Effector CD4-positive, alpha-beta T cell (primary cell): ENCODE measurements at regions not wholly inside any gene's neighbourhood (a gene's known extent, or its start where the extent isn't known, plus 50 kb on each side); places are given as distances from the start of the nearest gene placed in this dataset.
A peak's percentile ranks its signal among the peaks of the same experiment; 100 is the strongest.

ENCODE experiments used
- DNase-seq: peaks from one replicate; pipeline ENCODE4 v3.0.0-alpha.2; 2020

DNA sequence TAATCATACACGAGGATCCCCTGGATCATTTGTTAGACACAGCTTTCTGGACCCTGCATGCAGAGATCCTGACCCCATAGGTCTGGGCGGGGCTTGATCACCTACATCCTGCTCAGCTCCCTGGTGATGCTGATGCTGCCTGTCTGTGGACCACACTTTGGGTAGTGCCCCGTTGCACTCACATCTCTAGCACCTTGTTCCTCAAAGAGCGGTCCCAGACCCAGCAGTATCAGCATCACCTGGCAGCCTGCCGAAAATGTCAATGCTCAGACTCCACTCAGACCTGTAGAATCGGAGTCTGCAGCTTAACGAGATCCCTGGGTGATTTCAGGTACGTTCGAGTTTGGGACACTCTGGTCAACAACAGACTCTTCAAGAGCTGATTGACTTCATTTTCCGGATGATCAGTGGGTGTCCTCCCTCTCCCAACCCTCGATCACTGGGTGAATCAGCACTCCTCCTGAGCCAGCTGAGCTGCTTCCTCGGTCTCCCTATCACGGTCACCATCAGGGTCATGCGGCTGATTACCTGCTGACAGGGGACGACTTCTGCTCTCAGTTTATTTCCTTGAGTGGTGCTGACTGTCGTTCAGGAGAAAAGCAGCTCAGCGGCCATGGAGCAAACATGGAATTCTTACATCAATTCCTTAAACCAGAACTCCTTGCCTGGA, 150.6 kb upstream of the RAB12 start:
- DNase-seq: no peak

DNA sequence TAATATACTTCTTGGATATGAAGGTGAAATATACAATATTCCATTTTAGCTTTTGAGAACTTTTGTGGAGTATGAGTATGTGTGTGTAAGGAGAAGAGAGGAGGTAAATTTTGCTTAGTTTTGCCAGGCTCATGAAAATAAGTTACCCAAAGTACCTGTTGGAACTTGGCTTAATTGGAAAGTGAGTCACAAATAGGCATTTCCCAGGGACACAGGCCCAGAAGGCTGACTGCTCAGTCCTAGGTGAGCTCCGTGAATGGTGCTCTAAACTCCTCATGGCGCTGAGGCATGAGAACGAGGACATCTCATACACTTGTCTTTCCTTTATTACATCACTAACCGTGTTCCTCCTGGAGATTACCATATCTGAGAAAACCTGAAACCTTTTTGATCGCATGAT, 148.5 kb upstream of the RAB12 start:
- DNase-seq: no peak

DNA sequence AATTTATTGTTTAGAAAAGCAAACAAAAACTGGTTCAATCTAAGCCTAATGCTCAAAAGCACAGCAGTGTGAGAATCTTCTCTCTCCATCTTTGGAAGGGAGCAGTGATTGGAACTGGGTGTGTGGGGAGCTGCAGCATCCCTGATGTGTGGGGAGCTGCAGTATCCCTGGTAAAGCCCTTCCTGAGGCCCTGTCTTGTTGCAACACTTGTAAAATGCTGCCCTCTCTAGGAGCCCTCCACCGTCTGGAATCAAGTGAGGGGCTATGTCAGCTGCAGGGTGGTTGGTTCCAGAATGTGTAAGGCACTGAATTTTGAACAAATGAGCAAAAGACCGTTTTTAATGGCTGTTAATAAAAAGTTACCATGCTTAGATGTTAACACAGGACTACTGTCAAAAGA, 147.7 kb upstream of the RAB12 start:
- no peak for DNase-seq

DNA sequence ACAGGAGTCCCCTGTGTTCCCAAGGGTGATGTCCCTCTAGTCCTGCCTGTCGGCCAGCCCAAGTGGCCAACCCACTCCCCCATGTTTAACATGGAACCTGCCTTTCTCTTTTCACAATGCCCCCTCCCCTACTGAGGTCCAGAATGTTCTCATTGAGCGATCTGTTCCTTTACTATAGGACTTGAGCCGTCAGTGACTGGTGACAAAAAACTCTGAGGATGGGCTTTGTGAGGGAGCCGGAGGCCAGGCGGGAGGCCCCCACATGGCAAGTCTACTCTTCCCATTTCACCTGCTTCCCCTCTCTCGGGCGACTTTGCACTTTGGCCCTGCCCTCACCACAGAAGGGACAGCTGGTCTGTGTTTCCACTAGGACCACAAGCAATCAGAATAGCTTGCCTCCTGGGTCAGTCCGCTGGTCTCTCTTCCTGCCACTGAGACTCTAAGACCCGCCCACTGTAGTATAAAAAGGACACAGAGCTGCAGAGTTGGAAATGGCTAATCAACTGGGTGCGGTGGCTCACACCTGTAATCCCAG, 146.5 kb upstream of the RAB12 start:
- no peak for DNase-seq

DNA sequence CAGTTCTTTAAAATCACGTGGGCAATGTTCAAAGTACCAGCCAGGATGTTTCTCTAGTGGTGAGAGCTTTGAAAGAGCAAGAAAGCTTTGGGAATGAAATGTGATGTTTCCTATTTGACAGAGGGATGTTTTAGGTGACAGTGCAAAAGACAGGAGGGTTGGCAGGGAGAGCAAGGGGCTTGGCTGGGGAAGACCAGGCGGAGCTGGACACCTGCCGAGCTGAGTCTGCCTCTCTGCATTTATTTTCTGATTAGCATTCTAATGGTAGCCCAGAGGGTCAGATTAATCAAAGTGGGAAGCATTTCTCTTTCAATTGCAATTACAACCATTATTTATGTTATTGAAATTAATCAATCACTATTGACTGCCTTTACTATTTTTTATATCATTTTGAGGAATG, 145.4 kb upstream of the RAB12 start:
- no peak for DNase-seq

DNA sequence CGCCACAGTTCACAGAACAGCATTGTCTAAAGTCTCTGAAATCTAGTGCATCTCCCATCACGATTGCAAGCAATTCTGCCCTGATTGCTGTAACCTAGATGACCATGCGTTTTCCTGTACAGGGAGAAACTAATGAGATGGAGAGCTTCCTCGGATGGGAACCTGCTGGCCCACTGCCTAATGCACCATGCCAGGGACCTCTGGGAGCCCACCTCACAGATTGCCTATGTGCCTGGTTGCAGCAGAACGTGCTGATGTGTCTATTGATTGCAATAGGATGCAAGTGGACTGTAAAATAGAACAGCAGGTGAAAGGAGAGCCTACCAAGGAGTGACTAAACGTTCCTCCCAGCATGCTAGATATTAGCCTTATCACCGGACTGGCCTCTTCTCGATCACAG, 141.0 kb upstream of the RAB12 start:
- DNase-seq: no peak

DNA sequence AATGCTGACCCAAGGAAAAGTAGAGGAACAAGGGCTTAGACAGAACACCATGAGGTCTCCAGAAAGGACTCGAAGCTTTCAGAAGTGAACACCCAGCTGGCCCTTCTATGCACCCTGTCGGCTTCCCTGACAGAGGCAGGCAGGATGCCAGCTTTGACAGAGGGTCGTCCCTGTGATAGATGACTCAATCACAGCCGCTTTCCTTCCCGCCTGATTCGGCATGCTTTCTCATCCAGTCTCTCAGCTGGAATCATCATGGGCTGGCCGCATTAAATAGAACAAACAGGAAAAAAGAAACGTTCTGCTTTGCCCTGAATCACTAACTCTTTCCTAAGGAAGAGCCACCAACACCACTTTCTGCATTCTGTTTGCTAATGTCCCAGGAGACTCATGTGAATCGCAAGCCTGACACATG, 140.3 kb upstream of the RAB12 start:
- DNase-seq: no peak

DNA sequence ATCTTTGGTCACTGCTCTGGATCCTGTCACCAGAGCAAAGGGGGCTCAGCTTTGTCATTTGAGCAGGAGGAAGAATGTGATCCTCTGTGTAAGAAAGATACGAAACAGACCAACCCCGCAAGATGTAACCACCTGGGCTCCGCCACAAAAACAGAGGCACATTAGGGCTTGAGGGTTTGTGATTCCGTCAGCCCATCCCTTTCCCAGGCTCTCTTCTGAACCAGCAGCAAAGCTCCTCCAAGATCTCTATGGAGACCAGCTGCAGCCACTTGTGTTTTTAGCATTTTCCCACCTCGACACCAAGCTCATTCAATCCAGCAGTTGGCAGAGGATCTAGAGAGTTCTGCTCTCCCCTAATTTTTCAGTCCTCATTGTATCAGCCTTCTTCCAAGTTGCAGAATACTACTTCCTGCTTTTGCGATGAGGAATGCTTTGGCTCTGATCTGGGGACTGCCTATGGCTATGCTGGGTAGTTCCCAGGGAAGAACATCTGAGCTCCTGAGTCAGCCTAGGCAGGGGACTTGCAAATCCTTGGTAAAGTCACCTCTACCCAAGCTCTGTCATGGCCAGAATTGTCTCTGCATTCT, 139.6 kb upstream of the RAB12 start:
- DNase-seq: no peak

DNA sequence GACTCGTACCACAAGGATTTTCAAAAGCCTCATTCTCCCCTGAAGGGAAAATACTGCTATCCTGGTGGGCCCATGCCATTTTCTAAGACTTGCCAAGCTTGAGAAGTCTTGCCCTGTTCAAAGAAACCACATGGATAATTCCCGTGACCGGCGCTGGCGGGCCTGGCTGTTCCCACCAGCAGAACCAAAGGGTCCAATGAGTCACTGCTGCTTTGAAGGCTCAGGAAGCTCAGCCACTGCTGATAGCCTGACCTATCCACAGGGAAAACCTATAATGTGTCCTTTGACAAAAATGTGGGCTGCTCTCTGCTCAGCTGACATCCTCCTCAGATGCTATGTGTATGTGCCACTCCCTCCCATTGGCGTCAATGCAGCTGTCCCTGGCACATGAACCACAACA, 137.9 kb upstream of the RAB12 start:
- no peak for DNase-seq

DNA sequence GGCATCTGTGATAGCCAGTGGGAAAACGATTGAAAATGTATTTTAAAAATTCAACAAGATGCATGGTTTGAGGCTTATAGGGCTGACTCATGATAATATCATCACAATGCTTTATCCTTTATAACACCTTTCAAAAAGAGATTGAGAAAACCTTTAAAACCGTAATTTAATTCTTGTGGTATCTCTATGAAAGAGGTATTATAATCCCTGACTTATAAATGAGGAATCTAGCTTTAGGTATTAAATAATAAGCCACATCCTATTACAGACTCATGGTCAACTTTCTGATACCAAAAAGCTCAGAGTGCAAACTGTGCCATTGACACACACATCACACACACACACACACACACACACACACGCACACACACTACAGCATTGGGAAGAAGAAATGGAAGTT, 134.6 kb upstream of the RAB12 start:
- DNase-seq: no peak

DNA sequence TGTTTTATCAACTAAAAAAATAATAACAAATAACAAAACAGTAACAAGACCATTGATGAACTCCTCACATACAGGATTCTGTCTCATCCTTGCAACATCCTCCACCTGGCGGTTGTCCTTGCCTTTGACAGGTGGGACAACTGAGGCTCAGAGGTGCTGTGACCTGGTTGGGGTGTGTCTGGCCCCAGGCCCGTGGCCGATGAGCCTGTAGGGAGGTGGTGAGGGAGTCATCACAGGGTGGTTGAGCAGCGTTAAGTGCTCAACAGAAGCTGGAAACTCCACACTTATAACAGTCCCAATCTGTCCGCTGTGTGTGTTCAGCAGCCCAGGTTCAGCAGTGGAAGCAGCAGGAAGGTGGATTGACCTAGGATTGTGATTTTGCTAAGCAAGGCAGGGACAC, 131.6 kb upstream of the RAB12 start:
- DNase-seq: no peak

DNA sequence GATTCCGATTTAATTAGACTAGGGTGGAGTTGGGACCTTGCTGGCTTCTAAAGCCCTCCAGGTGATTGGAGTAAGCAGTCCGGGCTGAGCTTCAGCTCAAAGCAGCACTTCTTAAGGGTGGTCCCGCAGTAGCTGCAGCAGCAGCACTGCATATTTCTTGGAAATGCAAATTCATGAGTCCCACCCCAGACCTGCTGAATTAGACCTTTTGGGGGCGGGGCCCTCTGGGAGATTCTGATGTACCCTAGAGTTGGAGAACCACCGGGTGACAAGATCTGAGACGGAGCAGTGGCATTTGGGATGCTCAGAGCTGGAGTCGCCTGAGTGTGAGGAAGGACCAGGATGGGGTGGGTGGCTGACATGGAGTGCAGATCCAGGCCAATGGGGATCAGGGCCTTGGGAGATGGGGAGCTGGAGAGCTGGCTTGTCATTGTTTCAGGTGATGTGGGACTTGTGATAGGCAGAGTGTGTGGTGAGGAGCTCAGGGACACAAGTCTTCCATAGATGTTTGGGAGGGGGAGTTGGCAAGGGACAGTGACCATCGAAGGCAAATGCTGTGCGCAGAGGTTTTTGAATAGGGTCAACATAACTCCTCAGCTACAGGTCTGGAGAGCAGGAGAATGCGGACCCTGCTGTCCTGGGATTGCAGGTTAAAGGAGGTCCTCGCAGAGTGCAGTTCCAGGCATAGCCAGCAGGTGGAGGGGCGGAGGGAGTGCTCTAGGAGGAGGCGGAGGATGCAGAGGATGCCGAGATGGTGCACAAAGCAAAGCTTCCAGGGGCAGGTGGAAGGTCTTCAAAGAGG, 130.9 kb upstream of the RAB12 start:
- peak; percentile 27 for DNase-seq

DNA sequence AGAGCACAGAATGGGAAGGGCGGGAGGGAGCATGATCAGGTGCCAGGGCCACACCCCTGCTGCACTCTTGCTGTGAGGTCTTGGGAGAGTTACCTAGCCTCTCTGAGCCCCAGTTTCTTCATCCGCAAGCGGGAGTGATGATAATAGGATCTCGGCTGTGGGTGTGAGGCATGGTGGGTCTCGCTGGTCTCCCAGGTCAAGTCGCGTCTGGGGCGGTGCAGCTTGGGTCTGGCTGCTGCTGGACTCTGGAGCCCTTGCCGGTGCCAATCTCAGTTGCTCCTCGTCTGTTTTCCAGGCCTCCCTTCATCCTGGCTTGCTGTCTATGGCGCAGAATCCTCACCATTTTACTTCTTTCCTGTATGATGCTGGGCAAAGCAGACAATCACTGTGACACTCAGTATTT, 130.3 kb upstream of the RAB12 start:
- no peak for DNase-seq

DNA sequence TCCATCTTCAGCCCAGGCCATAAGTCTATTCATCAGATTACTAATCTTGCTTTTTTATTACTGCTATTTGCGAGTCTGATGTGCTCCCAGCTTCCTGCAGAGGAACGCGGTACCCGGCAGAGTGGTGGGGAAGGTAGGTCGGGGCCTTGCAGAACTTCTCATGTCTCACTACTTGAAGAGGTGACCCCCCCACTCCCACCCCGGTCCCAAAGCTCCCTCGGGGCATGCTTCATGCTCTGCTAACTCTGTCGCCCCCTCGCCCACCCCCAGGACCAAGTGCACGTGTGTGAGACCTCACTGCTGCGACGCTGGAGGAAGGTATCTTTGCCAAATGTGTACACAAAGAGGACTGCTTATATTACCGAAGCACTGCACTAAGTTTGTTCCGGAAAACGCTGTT, 129.4 kb upstream of the RAB12 start:
- no peak for DNase-seq

DNA sequence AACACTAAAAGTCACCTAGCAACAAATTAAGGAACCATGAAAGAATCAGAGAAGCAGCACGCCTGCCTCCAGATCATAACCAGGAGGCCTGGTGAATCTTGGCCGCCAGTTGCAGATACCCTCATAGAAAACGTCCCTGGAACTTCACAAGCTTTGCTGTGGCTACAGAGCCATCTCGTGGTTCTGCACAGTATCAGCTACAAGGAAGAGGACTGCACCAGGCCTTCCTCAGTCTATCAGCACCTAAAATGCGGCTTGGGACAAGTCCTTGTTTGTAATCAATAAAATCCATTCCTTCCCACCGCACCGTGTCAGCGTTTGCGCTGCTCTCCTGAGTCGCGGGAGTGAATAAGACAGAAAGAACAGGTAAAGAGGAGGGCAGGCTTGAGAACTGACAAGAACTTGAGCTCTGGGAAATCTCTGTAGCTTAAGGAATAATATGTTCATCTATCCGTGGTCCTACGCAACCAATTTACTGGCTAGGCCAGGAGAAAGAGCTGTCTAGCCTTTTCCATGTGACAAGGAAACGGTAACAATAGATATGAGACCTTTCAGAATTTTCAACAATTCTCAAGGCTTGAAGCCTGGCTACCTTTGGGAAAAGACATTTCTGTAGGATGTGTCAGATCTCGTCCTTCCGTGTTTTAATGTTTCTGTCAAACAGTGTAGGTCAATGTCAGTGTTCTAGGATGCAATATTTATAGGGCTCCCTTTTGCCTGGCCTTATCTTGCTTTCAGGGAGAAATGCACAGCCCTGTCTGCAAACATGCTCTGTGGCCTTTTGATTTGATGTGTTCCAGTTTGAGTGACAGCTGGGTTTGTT, 128.5 kb upstream of the RAB12 start:
- no peak for DNase-seq

DNA sequence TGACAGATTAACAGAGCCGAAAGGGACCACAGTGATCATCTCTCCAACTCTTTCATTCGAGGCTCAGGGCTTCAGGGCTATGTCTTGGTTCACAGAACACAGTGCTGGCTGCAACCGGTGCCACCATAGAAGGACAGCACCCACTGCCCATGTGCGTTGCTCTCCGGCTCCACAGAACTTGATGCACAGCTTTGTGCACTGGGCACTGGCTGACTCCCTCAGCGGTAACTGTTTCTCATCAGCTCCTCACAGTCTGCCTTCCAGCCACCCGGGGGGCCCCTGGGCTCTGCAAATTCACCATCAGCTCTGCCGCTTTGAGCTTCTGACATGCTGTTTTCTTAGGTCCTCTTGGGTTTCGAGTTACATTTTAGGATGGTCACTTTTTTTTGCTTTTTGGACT, 124.3 kb upstream of the RAB12 start:
- DNase-seq: no peak

DNA sequence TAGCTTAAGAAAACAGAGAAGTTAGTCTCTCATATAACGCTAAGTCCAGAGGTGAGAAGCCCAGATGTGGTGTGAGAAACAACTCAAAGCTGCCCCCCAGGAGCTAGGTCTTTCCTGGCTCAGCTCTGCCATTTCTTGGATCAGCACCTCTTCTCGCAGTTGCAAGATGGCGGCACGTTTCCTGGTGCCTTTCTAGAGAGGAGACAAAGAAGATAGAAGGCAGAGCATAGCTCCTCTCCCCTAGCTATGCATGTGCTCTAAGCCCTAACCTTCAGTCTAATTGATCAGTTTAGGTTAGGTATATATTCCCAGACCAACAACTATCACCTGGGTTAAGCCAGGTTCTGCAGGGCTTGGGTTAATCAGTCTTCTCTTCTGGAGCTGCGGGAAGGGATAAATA, 119.5 kb upstream of the RAB12 start:
- DNase-seq: no peak

DNA sequence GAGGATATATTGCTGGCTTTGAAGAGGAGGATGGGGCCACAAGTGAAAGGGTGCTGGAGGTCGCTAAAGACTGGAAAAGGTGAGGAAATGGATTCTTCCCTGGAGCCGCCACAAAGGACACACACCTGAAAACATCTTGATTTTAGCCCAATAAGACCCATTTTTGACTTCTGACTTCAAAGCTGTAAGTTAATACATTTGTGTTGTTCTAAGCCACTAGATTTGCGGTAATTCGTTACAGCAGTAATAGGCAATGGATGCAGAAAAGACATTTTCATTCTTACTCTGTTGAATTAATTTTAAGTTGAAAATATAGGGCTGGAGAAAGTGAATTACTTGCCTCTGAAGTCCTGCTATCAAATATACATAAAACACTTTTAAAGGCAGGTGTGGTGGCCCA, 117.7 kb upstream of the RAB12 start:
- DNase-seq: no peak

DNA sequence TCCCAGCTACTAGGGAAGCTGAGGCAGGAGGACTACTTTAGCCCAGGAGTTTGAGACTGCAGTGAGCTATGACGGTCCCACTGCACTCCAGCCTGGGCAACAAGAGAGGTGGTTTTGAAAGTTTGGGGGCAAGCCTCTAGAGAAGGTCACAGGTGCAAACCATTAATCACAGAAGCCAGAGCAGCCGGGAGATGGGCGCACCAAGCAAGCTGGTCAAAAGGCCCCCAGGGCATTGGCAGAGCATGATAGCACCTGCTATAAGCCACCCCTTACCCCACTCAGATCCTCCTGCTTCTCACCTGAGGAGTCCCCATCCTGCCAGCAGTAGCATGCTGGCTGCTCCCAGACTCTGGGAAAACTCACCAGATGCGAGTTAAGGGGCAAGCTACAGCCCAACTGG, 116.1 kb upstream of the RAB12 start:
- no peak for DNase-seq

DNA sequence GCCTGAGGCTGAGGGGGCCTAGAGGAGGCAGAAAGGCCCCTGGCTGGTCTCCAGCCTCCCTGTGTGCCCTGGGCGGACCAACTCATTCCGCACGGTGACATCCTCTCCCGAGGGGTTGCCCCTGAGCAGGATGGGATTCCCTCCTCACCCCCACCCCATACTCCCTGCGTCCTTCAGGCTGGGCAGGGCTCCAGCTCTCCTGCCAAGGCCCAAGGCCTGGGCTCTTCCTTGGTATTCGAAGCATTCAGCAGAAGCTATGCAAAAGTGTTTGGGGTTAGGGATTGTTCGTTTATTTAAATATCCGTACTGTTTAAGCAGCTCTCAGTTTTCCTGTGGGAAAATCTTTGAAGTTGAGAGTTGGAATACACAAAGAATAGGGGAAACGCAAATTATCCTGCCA, 113.1 kb upstream of the RAB12 start:
- no peak for DNase-seq

DNA sequence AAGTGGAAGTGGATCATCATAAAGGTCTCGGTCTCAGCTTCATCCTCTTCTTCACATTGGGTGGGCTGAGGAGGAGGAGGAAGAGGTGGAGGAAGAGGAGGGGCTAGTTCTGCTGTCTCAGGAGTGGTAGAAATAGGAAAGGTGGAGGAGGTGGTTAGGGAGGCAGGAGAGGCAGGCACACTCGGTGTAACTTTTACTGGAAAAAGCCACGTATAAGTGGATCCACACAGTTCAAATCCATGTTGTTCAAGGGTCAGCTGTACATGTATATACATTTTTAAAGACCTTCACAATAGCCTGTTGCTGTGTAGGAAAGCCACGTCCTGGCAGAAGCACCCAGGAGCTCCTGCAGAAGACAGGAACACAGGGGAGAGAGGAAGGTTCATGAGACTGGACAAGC, 110.3 kb upstream of the RAB12 start:
- no peak for DNase-seq

DNA sequence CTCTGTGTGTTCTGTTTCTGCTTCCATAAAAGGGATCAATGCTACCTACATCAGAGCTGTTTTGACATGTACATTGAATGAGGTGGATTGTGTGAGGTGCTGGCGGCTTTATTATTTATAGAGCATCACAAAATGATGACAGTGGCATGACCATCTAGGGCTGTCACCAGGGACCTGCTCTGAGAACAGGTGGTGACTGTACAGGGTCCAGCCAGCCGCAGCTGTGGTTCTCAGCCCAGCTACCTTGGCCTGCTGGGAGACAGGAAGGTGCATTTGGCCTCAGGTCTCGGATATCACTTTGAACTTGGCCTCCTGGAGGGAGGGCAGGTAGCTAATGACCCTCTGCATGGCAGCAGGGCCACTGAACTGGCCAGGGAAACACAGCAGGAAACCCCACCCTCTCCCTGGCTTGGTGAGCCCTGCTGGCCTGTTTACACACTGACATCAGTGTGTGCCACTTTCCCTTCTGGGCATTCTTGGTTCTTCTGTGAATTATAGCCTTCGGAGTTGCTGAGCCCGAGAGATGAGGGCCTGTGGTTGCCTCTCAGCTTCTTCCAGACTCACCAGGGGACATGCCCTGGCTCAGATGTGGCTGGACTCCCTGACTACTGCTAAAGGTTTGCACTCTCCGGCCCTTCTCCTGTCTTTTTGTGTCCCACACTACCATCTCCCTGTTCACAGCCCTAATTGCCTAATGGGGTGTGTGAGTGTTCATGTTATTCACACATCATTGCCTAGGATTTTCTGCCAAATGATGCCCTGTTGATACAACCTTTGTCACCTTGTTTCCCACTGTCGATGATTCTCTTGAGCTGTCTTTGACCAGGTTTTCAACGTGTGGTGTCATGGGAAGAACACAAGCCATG, 109.2 kb upstream of the RAB12 start:
- no peak for DNase-seq
